HG03280 (cell line): ENCODE measurements at regions not wholly inside any gene's neighbourhood (a gene's known extent, or its start where the extent isn't known, plus 50 kb on each side); places are given as distances from the start of the nearest gene placed in this dataset.

Experiments
- ATAC-seq: cut with Tn5 transposase; IDR thresholded peaks from one replicate; pipeline ENCODE4 v1.9.1; 2021; ENCODE audit warnings: mild to moderate bottlenecking, moderate library complexity; ENCODE audit not compliant: unreplicated experiment

GRCh38 chr20:24773168-24773567, 175.9 kb upstream of the CST7 start:
- ATAC-seq: no peak

- no peak for ATAC-seq
These were observed 175.3 kb upstream of the CST7 start for GRCh38 chr20:24773751-24774201.

- ATAC-seq: no peak
These were observed 173.1 kb upstream of the CST7 start for GRCh38 chr20:24775966-24776365.

- no peak for ATAC-seq
These were observed 172.3 kb upstream of the CST7 start for GRCh38 chr20:24776755-24777271.

GRCh38 chr20:24777746-24778145, 171.3 kb upstream of the CST7 start:
- ATAC-seq: no peak

- no peak for ATAC-seq
These were observed 170.5 kb upstream of the CST7 start for GRCh38 chr20:24778585-24779031.

- ATAC-seq: no peak
These were observed 169.9 kb upstream of the CST7 start for GRCh38 chr20:24779131-24779530.

GRCh38 chr20:24779946-24780345, 169.1 kb upstream of the CST7 start:
- ATAC-seq: no peak

- no peak for ATAC-seq
These were observed 168.2 kb upstream of the CST7 start for GRCh38 chr20:24780674-24781417.

- ATAC-seq: no peak
These were observed 167.6 kb upstream of the CST7 start for GRCh38 chr20:24781418-24781980.

GRCh38 chr20:24782301-24782700, 166.8 kb upstream of the CST7 start:
- ATAC-seq: no peak

GRCh38 chr20:24782801-24783630, 166.1 kb upstream of the CST7 start:
- ATAC-seq: no peak

GRCh38 chr20:24783631-24784492, 165.2 kb upstream of the CST7 start:
- no peak for ATAC-seq

GRCh38 chr20:24784607-24785006, 164.5 kb upstream of the CST7 start:
- ATAC-seq: no peak

- ATAC-seq: no peak
These were observed 163.6 kb upstream of the CST7 start for GRCh38 chr20:24785141-24786110.

- ATAC-seq: no peak
These were observed 163.0 kb upstream of the CST7 start for GRCh38 chr20:24786111-24786495.

GRCh38 chr20:24786646-24787045, 162.4 kb upstream of the CST7 start:
- no peak for ATAC-seq

GRCh38 chr20:24787071-24787470, 162.0 kb upstream of the CST7 start:
- no peak for ATAC-seq

GRCh38 chr20:24787621-24788020, 161.4 kb upstream of the CST7 start:
- ATAC-seq: no peak
